ENCODE measurements at regions not wholly inside any gene's neighbourhood (a gene's known extent, or its start where the extent isn't known, plus 50 kb on each side); places are given as distances from the start of the nearest gene placed in this dataset.

DNA sequence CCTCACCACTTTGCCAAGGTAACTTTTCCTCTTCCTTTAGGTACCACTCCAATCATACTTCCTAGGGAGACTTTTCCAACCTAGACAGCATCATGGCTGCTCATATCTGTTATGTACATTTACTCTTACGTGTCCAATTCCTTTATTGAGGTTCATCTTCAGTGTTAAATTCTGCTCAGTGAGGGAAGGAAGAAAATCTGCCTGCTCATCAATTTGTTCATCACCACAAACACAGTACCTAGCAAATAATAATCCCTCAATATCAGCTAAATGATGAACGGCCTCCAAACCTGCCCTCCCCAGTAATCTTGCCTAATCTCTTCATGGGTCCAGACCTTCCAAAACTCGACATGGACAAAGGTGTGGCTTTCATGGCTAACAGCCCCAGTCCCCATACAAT lies 380.8 kb downstream of the KCTD12 start (continued):
- TF ChIP-seq FOSL2 (IDR thresholded peaks at IDR 0.05; ENCODE audit: borderline replicate concordance, low read depth) (no peak), MAX (IDR thresholded peaks at IDR 0.05; ENCODE audit: low read depth) (no peak), FOXM1 (IDR thresholded peaks at IDR 0.05; ENCODE audit: low read depth) (no peak), GATA2 (CRISPR knock-in tag; IDR thresholded peaks at IDR 0.05) (no peak), RXRA (IDR thresholded peaks at IDR 0.05; ENCODE audit: borderline replicate concordance, low read depth) (no peak), MXI1 (IDR thresholded peaks at IDR 0.05; ENCODE audit: low read depth, low read length) (no peak)
- TF ChIP-seq, protein P1, sequence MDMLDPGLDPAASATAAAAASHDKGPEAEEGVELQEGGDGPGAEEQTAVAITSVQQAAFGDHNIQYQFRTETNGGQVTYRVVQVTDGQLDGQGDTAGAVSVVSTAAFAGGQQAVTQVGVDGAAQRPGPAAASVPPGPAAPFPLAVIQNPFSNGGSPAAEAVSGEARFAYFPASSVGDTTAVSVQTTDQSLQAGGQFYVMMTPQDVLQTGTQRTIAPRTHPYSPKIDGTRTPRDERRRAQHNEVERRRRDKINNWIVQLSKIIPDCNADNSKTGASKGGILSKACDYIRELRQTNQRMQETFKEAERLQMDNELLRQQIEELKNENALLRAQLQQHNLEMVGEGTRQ (IDR thresholded peaks at IDR 0.05; ENCODE audit: borderline replicate concordance, low read depth, low read length), result no peak

DNA sequence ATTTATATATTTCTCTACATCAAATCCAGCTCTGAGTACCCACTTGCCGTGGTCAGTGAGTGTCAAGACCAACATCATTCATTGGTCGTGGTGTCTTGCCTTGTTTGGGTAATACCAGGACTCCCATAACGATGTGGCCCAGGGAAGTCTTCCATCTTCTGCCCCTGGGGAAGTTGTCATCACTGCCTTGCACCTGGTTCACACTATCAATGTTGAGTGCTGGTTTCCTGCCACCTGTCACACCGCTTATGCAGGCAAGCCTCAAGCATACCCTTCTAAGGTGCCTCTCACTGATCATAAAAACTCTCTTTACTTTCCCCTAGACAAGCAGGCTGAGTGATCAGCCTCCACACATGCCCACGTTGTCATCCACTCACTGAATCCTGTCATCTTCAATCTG lies 382.4 kb downstream of the KCTD12 start:
- Histone ChIP-seq H3K9me2 (no peaks in the 10 kb centered on the region), H3K79me2 (ENCODE audit: insufficient read depth) (no peaks in the 10 kb centered on the region), H3K27ac (ENCODE audit: low read depth in 2 of 2, low read length in 1 of 2) (no peak overlapping the region), H3K9me3 (no peaks in the 10 kb centered on the region), H3K9ac (no peak overlapping the region), H3F3A (replicated peaks; ENCODE audit: insufficient read depth) (no peaks in the 10 kb centered on the region), H4K20me1 (ENCODE audit: insufficient read depth) (no peaks in the 10 kb centered on the region), H3K36me3 (replicated peaks in 1 of 2; ENCODE audit: control insufficient read depth in 1 of 2, insufficient read depth in 2 of 2, low read length in 1 of 2) (no peaks in the 10 kb centered on the region), H3K4me1 (ENCODE audit: control insufficient read depth in 1 of 2, insufficient read depth in 2 of 2, low read depth in 1 of 2, low read length in 1 of 2) (no peaks in the 10 kb centered on the region), H2AFZ (ENCODE audit: low read depth) (no peak overlapping the region), H3K4me2 (no peak overlapping the region), H3K4me3 (ENCODE audit: low read depth in 2 of 2, low read length in 1 of 2) (no peak overlapping the region), H3K27me3 (ENCODE audit: insufficient read depth) (peaks cover 7% of the 10 kb centered on the region; the same call in 1 of the 2 replicates)
- TF ChIP-seq TCF12 (IDR thresholded peaks at IDR 0.05), result no peak
- no peak for TF ChIP-seq FOXJ3 (CRISPR knock-in tag; IDR thresholded peaks at IDR 0.05)
- no peak for TF ChIP-seq REST (IDR thresholded peaks at IDR 0.05; ENCODE audit: low read depth, low read length)
- no peak for TF ChIP-seq FOXM1 (IDR thresholded peaks at IDR 0.05; ENCODE audit: low read depth)
- TF ChIP-seq POLR2AphosphoS5 (IDR thresholded peaks at IDR 0.05; ENCODE audit: low read depth, low read length), result no peak
- no peak for TF ChIP-seq CHD2 (IDR thresholded peaks at IDR 0.05; ENCODE audit: low read length, partially characterized antibody)
- TF ChIP-seq RFX5 (IDR thresholded peaks at IDR 0.05; ENCODE audit: low read length), result no peak
- TF ChIP-seq, protein P2, sequence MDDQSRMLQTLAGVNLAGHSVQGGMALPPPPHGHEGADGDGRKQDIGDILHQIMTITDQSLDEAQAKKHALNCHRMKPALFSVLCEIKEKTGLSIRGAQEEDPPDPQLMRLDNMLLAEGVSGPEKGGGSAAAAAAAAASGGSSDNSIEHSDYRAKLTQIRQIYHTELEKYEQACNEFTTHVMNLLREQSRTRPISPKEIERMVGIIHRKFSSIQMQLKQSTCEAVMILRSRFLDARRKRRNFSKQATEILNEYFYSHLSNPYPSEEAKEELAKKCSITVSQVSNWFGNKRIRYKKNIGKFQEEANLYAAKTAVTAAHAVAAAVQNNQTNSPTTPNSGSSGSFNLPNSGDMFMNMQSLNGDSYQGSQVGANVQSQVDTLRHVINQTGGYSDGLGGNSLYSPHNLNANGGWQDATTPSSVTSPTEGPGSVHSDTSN (IDR thresholded peaks at IDR 0.05), result no peak
- TF ChIP-seq RAD21 (IDR thresholded peaks at IDR 0.05; ENCODE audit: low read length), result no peak
- ChIA-PET POLR2A (no interaction called here), CTCF (no interaction called here)
- DNase-seq, result no peak
- 43% methylated on average over 5 of the region's 5 CpGs for WGBS (ENCODE audit: low lambda C conversion rate)
